T-helper 9 cell (primary cell): ENCODE measurements at regions not wholly inside any gene's neighbourhood (a gene's known extent, or its start where the extent isn't known, plus 50 kb on each side); places are given as distances from the start of the nearest gene placed in this dataset.

ENCODE experiments used
- DNase-seq: peaks from one replicate; pipeline ENCODE4 v3.0.0-alpha.2; 2020

DNA sequence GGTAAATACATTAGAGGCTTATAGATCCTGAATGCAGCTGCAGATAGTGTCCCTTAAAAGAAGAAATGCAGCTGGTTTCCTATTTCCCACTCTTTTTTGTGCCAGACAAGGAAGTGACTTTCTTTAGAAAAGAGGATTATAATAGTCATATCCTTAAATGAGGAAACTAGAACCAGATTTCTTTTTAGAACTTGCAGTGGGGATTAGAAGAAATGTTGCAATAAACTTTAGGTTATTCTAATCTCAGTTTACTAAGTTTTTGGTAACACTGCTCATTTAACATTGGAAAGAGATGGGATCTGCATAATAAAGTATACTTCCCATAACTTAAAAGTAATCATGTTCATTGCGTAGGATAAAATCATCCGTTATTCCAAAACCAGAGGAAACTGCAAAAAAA, 101.9 kb downstream of the SLIT2 start:
- DNase-seq: no peak

DNA sequence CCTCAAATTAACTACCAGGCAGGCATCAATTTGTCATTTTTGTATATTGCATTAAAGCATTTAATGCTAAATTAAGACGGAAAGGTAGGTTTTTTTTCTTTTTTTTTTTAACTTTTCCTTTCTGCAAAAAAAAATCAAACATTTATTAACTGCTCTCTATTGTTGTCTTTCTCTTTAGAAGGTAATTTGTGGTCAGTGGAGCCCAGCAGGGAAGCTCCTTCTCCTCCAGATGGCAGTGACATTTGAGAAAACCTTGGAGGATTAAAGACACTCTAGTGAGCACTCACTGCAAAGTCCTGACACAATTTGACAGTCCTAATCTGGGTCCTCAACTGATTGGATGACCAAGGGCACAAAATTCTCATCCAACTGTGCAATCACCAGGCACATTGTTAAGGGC, 102.4 kb downstream of the SLIT2 start:
- DNase-seq: no peak

DNA sequence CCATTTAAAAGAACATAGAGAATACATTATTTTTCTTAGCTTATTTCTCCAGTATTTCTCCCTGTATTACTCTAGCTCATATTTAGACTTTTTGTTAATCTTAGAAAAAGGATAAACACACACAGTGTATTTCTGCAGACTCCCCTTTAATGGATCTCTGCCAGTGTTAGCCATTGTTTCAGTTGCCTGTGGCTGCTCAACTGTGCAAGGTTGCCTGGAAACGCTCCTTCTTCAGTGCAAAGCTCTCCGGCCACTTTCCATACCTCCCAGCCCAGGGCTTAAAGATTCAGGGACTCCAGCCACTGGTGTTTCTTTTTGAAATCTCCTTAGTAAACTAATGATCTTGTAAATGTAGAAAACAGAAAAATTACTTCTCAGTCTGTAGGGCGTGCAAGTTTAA, 104.9 kb downstream of the SLIT2 start:
- no peak for DNase-seq

DNA sequence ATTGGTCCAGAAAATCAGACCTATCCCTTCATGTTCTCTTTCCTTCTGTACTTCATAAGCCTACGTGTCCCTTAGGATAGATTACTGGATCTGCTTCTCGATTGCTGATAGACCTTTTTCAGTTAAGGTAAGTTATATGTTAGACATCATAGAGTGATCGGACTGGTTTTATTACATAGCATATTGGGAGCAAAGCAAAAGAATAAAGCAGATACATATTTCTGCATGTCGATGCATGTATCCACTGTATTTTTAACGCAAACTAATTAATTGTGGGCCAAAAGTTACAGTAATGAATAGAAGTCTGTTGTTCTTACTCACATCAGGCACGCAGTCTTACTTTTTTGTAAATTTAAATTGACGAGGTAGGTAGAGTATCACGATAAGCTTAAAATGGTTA, 106.4 kb downstream of the SLIT2 start:
- no peak for DNase-seq

DNA sequence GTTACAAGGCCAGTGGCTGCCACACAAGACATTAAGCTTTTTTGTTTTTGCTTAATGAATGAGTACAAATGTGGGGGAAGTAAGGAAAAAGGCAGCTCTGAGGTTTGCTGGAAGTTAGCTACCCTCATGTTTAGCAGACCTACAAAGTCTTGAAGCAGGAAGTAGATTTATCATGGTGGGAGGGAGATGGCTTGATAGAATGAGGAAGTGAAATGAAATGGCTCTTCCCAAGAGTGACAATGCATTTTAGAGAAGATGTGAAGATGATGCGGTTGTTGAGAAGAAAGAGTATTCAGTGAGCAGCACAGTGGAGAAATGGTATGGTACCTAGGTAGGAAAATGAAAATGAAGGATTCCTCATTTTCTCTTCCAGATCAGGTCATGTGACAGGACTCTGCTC, 108.0 kb downstream of the SLIT2 start:
- no peak for DNase-seq

DNA sequence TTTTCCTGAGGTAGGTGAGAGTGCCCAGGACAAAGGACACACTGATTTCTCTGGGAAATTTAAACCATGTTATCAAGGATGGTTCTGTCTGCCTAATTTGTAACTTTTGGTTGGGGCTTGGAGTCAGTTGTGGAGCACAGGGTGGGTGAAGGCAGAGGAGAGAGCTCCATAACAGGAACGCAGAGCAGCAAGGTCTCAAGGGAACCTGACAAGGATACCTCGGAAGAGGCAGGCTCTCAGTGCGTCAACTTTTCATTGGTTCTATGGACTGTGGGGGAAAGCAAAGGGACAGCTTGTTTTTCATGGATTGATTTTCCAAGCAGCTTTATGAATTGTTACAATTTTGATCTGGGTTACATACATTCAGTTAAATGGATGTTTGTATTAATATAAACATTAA, 110.4 kb downstream of the SLIT2 start:
- no peak for DNase-seq

DNA sequence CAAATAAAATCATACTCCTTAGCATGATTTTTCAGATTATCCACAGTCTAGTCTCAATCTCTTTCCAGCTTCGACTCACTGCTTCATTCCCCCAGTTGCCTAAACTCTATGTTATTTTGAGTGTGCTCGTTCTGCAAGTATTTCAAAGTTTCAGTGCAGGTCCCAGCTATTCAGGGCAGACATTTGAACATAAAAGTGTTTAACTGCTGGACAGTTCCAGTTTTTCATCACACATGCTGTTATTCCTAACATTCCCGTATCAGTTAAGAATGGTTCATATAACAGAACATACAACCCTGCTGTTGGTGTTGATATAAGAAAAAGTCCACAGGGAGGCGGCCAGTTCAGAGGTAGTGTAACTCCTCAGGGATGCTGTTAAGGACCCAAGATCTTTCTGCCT, 113.3 kb downstream of the SLIT2 start:
- DNase-seq: no peak

DNA sequence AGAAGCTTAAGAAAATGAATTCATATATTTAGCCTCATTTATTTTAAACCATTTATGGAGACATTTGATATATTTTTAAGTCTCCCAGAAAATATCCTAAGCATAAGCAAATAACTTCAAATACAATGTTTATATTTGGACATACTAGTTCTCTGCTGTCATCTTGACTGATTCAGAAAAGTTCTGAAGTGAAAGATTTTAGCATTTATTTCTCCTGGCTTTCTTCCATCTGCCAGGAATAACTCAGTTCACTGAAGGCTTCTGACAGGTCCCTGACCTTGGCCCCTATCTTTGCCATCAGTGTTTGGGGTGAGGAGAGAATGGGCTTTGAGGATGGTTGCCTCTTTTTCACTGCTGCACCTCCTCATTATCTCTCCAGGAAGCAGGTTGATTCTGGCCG, 115.7 kb downstream of the SLIT2 start:
- DNase-seq: no peak

DNA sequence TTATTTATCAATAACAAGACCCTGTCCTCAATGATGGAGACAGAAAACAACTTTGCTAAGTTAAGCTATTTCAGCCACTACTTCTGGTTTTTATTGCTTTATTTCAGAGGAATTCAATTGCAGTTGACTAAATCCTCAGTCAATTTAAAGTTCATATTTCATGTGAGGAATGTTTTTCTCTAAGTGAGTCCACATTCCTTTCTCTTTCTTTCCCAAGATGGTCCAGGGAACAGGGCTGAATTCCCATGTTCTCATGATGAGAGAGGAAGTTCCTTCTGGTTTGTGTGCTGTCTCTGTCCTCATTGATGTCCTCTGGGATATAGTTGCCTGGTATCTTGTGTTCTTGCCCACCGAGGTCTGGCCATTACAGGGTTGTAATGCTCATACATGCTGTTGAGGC, 117.2 kb downstream of the SLIT2 start:
- DNase-seq: no peak

DNA sequence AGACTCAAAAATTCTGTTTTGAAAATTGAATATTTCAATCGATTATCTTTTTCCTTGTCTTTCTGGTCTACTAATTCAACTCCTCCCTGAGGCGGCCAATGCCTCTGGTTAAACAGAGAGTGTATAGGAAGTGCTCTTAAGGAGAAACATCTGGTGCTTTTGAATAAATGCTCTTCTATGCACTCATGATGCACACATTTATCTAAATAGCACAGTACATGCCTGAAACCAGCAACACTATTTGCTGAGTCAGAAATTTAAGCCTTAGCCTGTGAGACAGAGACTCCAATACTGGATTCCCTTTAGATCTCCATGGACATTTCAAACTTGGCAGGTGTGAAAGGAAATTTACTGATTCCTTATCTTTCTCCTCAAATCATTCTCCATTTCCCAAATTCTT, 118.6 kb downstream of the SLIT2 start:
- no peak for DNase-seq

DNA sequence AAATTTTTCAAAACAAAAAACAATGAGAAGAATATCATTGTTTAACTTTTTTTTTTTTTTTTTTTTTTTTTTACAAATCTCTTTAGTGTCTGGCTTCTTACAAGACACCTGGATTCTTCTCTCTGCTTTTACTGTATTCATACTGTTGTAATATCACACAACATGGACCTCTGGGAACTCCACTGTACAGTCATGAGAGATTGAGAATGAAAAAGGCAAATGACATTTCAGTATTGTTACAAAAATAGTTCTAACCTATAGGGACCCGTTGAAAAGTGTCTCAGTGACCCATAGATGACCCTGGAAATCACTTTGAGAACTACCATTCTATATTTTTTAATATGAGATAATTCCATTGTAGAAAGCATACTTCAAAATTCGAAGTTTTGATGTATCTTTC, 124.4 kb downstream of the SLIT2 start:
- DNase-seq: no peak

DNA sequence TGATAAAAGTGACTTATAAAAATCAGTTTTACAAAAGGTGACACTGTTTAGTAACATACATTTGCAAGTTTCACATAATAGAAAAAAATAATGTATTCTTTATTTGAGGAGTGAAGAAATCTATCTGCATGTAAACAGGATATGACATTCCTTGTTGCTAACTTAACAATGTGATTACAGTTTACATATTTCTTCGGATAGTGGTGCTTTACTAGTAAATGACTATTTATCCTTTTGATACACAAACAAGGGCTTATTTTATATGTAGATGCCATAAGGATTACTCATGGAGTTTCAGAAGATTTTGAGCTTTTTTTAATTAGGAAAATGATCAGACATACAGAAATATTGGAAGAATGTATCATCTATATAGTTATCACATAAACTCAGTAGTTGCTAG, 126.5 kb downstream of the SLIT2 start:
- DNase-seq: no peak

DNA sequence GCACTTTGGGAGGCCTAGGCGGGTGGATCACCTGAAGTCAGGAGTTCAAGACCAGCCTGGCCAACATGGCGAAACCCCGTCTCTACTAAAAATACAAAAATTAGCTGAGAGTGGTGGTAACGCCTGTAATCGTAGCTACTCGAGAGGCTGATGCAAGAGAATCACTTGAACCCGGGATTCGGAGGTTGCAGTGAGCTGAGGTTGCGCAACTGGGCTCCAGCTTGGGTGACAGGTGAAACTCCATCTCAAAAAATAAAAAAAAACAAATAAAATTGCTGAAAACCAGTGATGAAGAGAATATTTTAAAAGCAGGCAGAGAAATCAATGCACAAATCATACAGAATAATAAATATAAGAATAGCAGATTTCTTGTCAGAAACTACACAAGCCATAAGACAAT, 129.3 kb downstream of the SLIT2 start:
- DNase-seq: no peak

DNA sequence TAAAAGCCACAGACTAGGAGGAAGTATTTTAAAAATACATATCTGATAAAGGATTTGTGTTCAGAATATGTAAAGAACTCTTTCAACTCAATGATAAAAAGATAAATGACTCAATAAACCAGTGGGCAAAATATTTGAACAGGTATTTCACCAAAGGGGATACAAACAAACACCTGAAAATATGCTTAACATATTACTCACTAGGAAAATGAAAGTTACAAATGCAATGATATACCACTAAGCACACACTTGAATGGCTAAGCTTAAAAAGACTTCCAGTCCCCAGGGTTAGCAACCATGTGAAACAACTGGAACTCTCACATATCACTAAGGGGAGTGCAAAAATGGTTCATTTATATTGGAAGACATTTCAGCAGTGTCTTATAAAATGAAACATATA, 131.6 kb downstream of the SLIT2 start:
- DNase-seq: no peak

DNA sequence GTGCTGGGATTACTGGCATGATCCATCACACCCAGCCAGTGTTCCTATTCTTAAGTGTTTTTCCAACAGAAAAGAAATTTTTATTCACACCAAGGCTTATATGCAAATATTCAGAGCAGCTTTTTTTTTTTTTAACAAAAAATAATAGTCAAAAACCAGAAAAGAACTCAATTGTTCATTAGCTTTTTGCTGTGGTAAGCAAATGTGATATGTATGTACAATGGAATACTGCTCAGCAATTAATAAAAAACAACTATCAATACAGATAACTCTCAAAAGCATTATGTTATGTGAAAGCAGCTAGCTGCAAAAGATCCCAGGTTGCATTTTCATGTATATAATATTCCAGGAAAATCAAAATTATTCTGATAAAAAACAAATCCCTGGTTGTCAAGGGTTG, 132.3 kb downstream of the SLIT2 start:
- DNase-seq: no peak

DNA sequence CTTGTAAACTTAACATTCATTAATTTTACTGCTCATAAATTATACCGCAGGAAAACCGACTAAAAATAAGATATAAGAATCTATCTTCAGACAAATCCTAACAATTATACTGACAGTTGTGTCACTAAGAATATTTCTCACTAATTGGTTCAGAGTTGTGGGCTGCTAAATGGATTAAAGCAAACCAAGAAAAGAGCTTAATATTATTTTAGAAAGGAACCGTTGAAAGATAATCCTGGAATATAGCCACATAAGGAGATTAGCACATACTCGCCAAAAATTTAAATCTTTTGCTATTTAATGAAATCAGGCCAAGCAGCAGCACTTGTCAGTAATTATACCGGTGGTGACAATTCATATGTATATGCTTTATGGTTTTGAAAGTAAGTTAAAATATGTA, 132.8 kb downstream of the SLIT2 start:
- DNase-seq: no peak

DNA sequence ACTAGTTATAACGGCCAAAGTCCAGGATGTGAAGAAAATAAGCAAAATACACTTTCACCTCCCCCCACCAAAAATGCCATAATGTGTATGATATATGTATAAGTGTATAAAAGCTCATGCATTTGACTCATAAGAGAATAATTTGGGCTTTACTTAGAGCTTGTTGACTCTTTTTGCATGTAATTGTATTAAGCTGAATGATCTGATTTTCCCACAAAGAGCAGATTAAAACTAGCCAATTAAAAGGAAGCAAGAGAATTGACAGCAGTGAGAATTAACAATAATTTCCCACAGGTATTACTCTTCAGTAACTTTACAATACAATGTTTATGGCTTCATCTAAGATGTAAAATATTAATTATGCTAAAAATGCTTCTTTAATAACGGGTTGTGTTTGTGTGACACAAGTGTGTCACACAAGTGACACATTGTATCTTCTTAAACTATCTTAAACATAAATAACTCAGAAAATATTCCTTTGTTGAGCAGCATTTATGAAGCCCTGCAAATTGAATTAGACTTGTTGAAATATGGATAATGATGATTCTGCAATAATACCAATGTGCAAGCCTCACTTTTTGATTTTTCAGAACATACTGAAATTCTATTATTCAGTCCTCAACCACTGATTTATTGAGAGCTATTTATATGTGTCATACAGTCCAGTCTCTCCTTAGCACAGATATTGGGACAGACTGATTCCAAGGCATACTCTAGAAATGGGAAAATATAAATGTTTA, 134.5 kb downstream of the SLIT2 start:
- no peak for DNase-seq

DNA sequence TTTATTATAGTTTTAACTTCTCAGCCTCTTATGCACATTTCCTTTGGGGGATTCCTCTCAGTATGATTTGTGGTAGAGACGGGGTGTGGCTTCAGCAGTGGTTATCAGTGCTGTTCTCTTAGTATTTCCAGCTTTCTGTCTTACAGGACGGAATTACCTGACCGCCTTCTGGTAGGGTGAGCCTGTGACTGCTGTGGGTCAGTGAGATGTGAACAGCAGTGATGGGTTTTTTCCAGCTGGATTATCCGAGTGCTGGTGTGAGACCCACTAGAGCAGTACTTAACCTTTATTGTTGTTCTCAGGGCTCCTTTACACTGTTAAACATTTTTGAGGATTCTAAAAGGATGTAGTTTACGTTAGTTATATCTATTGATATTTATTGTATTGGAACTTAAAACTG, 135.2 kb downstream of the SLIT2 start:
- no peak for DNase-seq

DNA sequence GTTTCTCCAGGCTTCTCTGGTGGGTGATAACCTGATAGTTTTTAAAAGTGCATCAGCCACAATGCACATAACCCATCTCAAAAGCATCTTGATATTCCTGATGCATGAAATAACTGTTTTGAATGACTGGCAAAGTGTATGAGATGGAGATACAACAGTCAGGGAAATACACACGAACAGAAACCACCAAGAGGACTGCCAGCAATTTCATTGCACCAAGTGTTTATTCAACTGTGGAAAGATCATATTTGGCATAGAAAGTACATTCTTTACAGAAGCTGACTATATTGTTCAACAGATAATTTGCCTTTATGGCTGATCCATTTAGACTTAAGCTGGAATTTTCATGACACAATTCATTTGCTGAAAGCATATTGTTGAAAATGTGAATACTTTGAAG, 139.5 kb downstream of the SLIT2 start:
- DNase-seq: no peak

DNA sequence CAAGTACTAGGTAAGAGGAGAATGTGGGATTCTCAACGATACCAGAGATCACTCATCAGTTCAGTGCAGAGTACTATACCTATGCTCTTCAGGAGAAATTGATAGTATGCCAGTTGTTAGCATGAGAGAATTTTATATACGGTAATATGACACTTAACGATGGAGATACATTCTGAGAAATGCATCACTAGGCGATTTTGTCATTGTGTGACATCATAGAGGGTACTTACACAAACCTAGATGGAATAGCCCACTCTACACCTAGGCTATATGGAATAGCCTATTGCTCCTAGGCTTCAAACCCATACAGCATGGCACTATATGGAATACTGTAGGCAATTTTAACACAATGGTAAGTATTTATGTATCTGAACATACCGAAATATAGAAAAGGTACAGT, 140.2 kb downstream of the SLIT2 start:
- no peak for DNase-seq

DNA sequence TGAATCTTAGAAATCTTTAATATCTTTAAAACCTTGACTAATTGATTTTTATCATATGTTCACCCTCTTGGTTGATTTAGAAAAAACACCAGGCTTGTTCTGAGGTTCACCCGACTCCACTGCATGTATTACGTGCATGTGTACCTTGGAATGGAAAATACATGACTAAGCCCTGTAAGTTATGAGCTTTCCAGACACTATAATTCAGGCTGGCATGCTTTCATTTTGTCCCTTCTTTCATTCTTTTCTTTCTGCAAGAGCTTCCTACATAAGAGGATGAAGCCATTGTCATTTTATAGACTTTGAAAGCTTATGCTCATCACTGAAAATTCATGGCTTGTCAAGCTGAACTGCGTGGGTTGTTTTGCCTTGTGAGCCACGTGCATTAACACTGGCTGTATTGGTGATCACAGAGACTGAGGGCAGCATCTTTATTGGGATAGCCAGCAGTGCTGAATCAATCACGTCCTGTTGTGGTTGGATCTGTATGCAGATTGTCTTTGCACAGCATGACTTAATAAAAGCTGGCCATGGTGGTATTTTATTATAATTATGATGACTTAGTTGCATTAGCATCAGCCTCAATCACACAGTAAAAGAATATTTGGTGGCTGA, 141.9 kb downstream of the SLIT2 start:
- DNase-seq: no peak

DNA sequence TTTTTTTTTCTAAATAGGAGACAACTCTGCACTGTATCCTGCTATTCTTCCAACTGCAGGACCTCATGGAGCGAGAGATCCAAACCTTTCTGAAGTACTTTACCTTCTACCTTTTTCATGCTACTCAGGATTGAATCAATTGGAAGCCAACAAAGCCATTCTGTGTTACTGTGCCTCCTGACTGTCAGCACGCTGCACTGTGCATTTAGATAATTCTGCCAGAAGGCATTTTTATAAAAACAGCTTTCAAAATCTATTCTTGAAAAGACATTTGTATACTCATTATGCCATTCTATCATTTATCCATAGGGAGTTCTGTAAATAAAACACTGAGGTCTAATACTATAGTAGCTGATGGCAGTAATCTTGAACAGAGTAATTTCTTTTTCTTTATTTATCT, 142.8 kb downstream of the SLIT2 start:
- DNase-seq: no peak

DNA sequence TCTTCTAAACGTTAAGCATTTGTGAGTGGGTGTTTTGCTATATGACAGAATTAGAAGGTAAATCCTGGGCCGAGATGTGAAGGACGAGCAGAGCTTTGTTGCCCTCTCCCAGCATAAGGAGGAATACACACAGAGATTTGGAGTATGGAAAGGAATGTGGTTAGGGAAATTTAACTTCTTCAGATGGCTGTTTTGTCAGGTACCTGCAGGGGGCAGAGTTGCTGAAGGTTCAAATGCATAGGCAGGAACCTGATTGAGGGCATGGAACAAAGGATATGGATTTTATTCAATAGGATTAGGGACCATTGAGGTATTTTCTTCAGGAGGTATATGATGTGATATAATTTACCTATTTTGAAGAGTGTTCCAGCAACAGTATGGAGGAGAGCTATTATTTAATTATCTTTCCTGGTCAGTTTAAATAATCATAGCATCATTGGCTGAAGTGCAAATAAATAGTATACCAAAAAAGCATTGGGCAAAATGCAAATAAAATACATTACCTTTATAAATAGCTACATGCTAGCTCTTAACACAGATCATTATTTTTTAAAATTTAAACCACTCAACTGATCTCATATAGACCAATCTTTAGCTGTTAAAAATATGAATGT, 143.6 kb downstream of the SLIT2 start:
- DNase-seq: no peak

DNA sequence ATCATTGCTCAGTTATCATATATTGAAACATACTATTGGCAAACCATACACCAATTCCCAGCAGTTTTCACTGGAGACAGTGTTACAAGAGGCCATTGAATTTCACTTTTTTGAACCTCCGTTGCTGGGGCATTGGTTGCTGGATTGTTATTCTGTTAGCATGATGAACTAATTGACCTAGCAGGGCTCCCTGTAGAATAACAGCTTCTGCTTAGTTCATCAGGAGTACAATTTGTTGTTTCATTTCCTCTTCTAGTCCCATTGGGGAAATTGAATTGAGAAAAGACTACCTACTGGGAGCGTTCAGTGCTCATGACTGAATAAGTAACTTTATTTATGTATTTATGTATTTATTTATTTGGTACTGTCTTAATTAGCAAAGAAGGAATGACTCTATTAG, 151.6 kb downstream of the SLIT2 start:
- DNase-seq: no peak

DNA sequence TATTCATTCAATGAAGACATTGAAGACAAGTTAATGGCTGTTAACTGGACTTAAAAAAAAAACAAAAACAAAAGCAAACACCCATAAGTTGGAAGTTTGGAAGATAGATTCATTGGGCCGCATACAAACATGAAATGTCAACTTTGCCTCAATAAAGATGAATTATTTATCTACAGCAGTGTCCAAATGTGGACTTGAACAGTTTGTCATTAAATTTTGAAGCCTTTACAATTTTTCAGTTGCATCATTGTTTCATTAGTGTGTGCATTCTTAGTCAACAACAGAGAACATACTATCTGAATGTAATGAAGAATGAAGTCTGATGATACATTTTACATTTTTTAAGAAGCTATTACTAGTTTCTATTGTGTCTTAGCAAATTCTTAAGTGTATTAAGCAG, 152.1 kb downstream of the SLIT2 start:
- DNase-seq: no peak
